ENCODE measurements at regions not wholly inside any gene's neighbourhood (a gene's known extent, or its start where the extent isn't known, plus 50 kb on each side); places are given as distances from the start of the nearest gene placed in this dataset.

DNA sequence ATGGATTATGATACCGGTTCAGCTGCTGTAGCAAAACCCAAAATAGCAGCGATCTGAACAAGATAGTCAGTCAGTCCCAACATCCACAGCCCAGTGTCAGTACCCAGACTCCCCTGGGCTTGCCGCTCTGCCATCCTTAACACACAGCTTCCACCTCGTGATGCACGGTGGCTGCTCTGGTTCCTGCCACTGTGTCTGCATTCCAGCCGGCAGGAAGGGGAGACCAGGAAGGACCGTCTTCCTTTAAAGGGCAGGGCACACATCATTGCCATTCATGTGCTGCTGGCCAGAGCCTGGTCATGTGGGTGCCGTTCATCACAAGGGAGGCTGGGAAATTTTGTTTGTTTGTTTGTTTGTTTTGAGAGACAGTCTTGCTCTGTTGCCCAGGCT is 131.0 kb upstream of the IER5L start:
- Histone ChIP-seq H3K79me1 (replicated peaks; ENCODE audit: low read length, poor library complexity, severe bottlenecking) (no peaks in the 10 kb centered on the region), H3K14ac (ENCODE audit: low read length in 2 of 2) (no peak overlapping the region), H3K27ac (ENCODE audit: low read length, poor library complexity, severe bottlenecking) (no peak overlapping the region), H3K18ac (ENCODE audit: low read depth in 1 of 2, low read length in 2 of 2) (no peak overlapping the region), H4K8ac (ENCODE audit: low read length) (no peak overlapping the region), H2BK120ac (ENCODE audit: low read depth, low read length) (no peak overlapping the region), H2AFZ (ENCODE audit: low read depth, low read length) (no peak overlapping the region), H3K4me2 (ENCODE audit: low read length, poor library complexity, severe bottlenecking) (no peak overlapping the region), H3K4ac (ENCODE audit: low read depth in 1 of 2, low read length in 2 of 2) (no peak overlapping the region), H2BK12ac (ENCODE audit: low read length in 2 of 2) (no peak overlapping the region), H3K36me3 (ENCODE audit: control insufficient read depth in 1 of 2, insufficient read depth in 2 of 2, low read depth in 1 of 2, low read length in 2 of 2) (no peaks in the 10 kb centered on the region), H3K9ac (ENCODE audit: low read length) (no peak overlapping the region), H2BK15ac (ENCODE audit: low read depth, poor library complexity, severe bottlenecking) (no peak overlapping the region), H2AK5ac (ENCODE audit: low read length, severe bottlenecking) (no peak overlapping the region), H3K27me3 (ENCODE audit: control insufficient read depth in 1 of 2, insufficient read depth in 1 of 2, low read length in 2 of 2) (peaks cover 0 to 4% of the 10 kb centered on the region in 2 experiments), H3K9me3 (ENCODE audit: control insufficient read depth, low read length) (peaks cover 4% of the 10 kb centered on the region), H2BK5ac (ENCODE audit: low read depth, low read length, poor library complexity, severe bottlenecking) (no peak overlapping the region), H3K23ac (ENCODE audit: low read length in 2 of 2) (no peak overlapping the region), H4K91ac (ENCODE audit: low read length) (no peak overlapping the region), H3K4me3 (ENCODE audit: insufficient read depth in 1 of 2, low read depth in 1 of 2, low read length in 2 of 2) (no peak overlapping the region), H3K4me1 (ENCODE audit: control insufficient read depth, insufficient read depth, low read depth, low read length) (peaks cover under 1% of the 10 kb centered on the region)
- WGBS: 97% methylated on average over 8 of the region's 8 CpGs
- DNase-seq: no peak

DNA sequence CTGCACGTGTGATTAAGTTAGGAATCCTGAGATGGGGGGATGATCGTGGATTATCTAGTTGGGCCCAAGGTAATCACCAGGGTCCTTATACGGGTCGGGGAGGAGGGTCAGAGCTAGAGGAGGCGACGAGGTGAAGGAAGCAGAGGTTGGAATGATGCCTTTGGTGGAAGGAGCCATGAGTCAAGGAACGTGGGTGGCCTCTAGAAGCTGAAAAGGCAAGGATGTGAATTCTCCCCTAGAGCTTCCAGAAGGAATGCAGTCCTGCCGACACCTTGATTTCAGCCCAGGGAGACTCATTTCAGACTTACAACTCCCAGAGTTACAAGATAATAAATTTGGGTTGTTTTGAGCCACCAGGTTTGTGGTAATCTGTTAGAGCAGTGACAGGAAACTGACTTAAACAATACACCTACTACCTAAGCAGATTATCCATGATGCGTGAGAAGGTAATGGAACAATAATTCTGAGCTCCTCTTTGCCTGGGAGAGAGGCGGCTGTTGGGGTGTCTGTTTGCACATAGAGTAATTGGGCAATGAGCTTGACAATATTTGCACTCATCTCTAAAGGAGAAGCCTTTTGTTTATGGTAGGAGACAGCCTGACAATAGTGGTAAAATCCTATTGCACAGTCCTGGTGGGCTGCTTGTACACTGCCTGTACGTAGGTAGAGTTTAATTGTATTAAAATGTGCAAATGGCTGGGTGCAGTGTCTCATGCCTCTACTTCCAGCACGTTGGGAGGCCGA is 129.3 kb upstream of the IER5L start:
- WGBS: 85% methylated on average over 10 of the region's 13 CpGs
- no peak for DNase-seq
- Histone ChIP-seq H3K79me1 (replicated peaks; ENCODE audit: low read length, poor library complexity, severe bottlenecking) (no peaks in the 10 kb centered on the region), H3K4me2 (ENCODE audit: low read length, poor library complexity, severe bottlenecking) (no peak overlapping the region), H2BK120ac (ENCODE audit: low read depth, low read length) (no peak overlapping the region), H2BK5ac (ENCODE audit: low read depth, low read length, poor library complexity, severe bottlenecking) (no peak overlapping the region), H2BK12ac (ENCODE audit: low read length in 2 of 2) (peak overlapping the region; percentile 9 to 78), H4K8ac (ENCODE audit: low read length) (no peak overlapping the region), H3K18ac (ENCODE audit: low read depth in 1 of 2, low read length in 2 of 2) (peak overlapping the region in 1 of 2 experiments; percentile 44), H3K36me3 (ENCODE audit: control insufficient read depth in 1 of 2, insufficient read depth in 2 of 2, low read depth in 1 of 2, low read length in 2 of 2) (no peaks in the 10 kb centered on the region), H3K23ac (ENCODE audit: low read length in 2 of 2) (no peak overlapping the region), H2AK5ac (ENCODE audit: low read length, severe bottlenecking) (no peak overlapping the region), H3K4me3 (ENCODE audit: insufficient read depth in 1 of 2, low read depth in 1 of 2, low read length in 2 of 2) (no peak overlapping the region), H3K4me1 (ENCODE audit: control insufficient read depth, insufficient read depth, low read depth, low read length) (no peaks in the 10 kb centered on the region), H2AFZ (ENCODE audit: low read depth, low read length) (no peak overlapping the region), H3K4ac (ENCODE audit: low read depth in 1 of 2, low read length in 2 of 2) (peak overlapping the region; percentile 2 to 40), H3K27me3 (ENCODE audit: control insufficient read depth in 1 of 2, insufficient read depth in 1 of 2, low read length in 2 of 2) (peaks cover 0 to 4% of the 10 kb centered on the region in 2 experiments), H3K27ac (ENCODE audit: low read length, poor library complexity, severe bottlenecking) (no peak overlapping the region), H3K14ac (ENCODE audit: low read length in 2 of 2) (no peak overlapping the region), H2BK15ac (ENCODE audit: low read depth, poor library complexity, severe bottlenecking) (no peak overlapping the region), H3K9me3 (ENCODE audit: control insufficient read depth, low read length) (peaks cover 19% of the 10 kb centered on the region), H4K91ac (ENCODE audit: low read length) (no peak overlapping the region), H3K9ac (ENCODE audit: low read length) (no peak overlapping the region)

GRCh38 chr9:129306318-129306973 is 128.4 kb upstream of the IER5L start:
- 87% methylated on average over 12 of the region's 13 CpGs for WGBS

DNA sequence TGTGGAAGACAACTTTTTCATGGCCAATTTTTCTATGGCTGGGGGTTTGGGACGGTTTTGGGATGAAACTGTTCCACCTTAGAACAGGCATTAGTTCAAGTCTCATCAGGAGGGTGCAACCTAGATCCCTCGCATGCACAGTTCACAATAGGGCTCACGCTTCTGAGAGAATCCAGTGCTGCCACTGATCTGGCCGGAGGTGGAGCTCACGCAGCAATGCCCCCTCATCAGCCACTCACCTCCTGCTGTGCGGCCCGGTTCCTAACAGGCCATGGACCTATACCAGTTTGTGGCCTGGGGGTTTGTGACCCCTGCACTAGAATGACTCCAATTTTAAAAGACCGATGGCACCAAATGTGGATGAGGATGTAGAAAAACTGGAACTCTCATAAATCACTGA is 127.2 kb upstream of the IER5L start:
- H2BK120ac ChIP-seq (ENCODE audit: low read depth, low read length): no peak overlapping the region
- H3K4ac ChIP-seq (ENCODE audit: low read depth in 1 of 2, low read length in 2 of 2): no peak overlapping the region
- H3K9ac ChIP-seq (ENCODE audit: low read length): no peak overlapping the region
- no peak overlapping the region for H3K18ac ChIP-seq (ENCODE audit: low read depth in 1 of 2, low read length in 2 of 2)
- H2BK12ac ChIP-seq (ENCODE audit: low read length in 2 of 2): no peak overlapping the region
- H2BK15ac ChIP-seq (ENCODE audit: low read depth, poor library complexity, severe bottlenecking): no peak overlapping the region
- H3K9me3 ChIP-seq (ENCODE audit: control insufficient read depth, low read length): peaks cover 37% of the 10 kb centered on the region
- no peaks in the 10 kb centered on the region for H3K36me3 ChIP-seq (ENCODE audit: control insufficient read depth in 1 of 2, insufficient read depth in 2 of 2, low read depth in 1 of 2, low read length in 2 of 2)
- no peaks in the 10 kb centered on the region for H3K79me1 ChIP-seq (replicated peaks; ENCODE audit: low read length, poor library complexity, severe bottlenecking)
- no peak overlapping the region for H4K8ac ChIP-seq (ENCODE audit: low read length)
- H3K4me2 ChIP-seq (ENCODE audit: low read length, poor library complexity, severe bottlenecking): no peak overlapping the region
- no peak overlapping the region for H2BK5ac ChIP-seq (ENCODE audit: low read depth, low read length, poor library complexity, severe bottlenecking)
- no peak overlapping the region for H3K4me3 ChIP-seq (ENCODE audit: insufficient read depth in 1 of 2, low read depth in 1 of 2, low read length in 2 of 2)
- no peak overlapping the region for H2AFZ ChIP-seq (ENCODE audit: low read depth, low read length)
- no peak for DNase-seq
- 68% methylated on average over 8 of the region's 8 CpGs for WGBS
- no peak overlapping the region for H3K23ac ChIP-seq (ENCODE audit: low read length in 2 of 2)
- no peak overlapping the region for H4K91ac ChIP-seq (ENCODE audit: low read length)
- H3K14ac ChIP-seq (ENCODE audit: low read length in 2 of 2): no peak overlapping the region
- no peak overlapping the region for H3K27ac ChIP-seq (ENCODE audit: low read length, poor library complexity, severe bottlenecking)
- peaks cover 0 to 4% of the 10 kb centered on the region in 2 experiments for H3K27me3 ChIP-seq (ENCODE audit: control insufficient read depth in 1 of 2, insufficient read depth in 1 of 2, low read length in 2 of 2)
- no peak overlapping the region for H2AK5ac ChIP-seq (ENCODE audit: low read length, severe bottlenecking)
- no peaks in the 10 kb centered on the region for H3K4me1 ChIP-seq (ENCODE audit: control insufficient read depth, insufficient read depth, low read depth, low read length)

More at GRCh38 chr9:129306318-129306973, 128.4 kb upstream of the IER5L start:
- Histone ChIP-seq H3K79me1 (replicated peaks; ENCODE audit: low read length, poor library complexity, severe bottlenecking) (no peaks in the 10 kb centered on the region), H3K9me3 (ENCODE audit: control insufficient read depth, low read length) (peaks cover 28% of the 10 kb centered on the region), H2BK120ac (ENCODE audit: low read depth, low read length) (no peak overlapping the region), H4K91ac (ENCODE audit: low read length) (no peak overlapping the region), H3K4me3 (ENCODE audit: insufficient read depth in 1 of 2, low read depth in 1 of 2, low read length in 2 of 2) (no peak overlapping the region), H2BK15ac (ENCODE audit: low read depth, poor library complexity, severe bottlenecking) (no peak overlapping the region), H4K8ac (ENCODE audit: low read length) (peak overlapping the region; percentile 86), H2BK12ac (ENCODE audit: low read length in 2 of 2) (peak overlapping the region; percentile 87 to 89), H2AK5ac (ENCODE audit: low read length, severe bottlenecking) (no peak overlapping the region), H3K18ac (ENCODE audit: low read depth in 1 of 2, low read length in 2 of 2) (peak overlapping the region; percentile 80 to 89), H3K4me1 (ENCODE audit: control insufficient read depth, insufficient read depth, low read depth, low read length) (no peaks in the 10 kb centered on the region), H3K23ac (ENCODE audit: low read length in 2 of 2) (no peak overlapping the region), H3K27ac (ENCODE audit: low read length, poor library complexity, severe bottlenecking) (no peak overlapping the region), H3K4me2 (ENCODE audit: low read length, poor library complexity, severe bottlenecking) (no peak overlapping the region), H3K14ac (ENCODE audit: low read length in 2 of 2) (peak overlapping the region in 1 of 2 experiments; percentile 58), H3K9ac (ENCODE audit: low read length) (no peak overlapping the region), H3K27me3 (ENCODE audit: control insufficient read depth in 1 of 2, insufficient read depth in 1 of 2, low read length in 2 of 2) (peaks cover 0 to 4% of the 10 kb centered on the region in 2 experiments), H2AFZ (ENCODE audit: low read depth, low read length) (no peak overlapping the region), H2BK5ac (ENCODE audit: low read depth, low read length, poor library complexity, severe bottlenecking) (no peak overlapping the region), H3K36me3 (ENCODE audit: control insufficient read depth in 1 of 2, insufficient read depth in 2 of 2, low read depth in 1 of 2, low read length in 2 of 2) (no peaks in the 10 kb centered on the region), H3K4ac (ENCODE audit: low read depth in 1 of 2, low read length in 2 of 2) (peak overlapping the region; percentile 47 to 89)
- DNase-seq: peak; percentile 28

Data from mesenchymal stem cell (in vitro differentiated cells and primary cell).